Hepatic stellate cell (primary cell): ENCODE measurements at regions not wholly inside any gene's neighbourhood (a gene's known extent, or its start where the extent isn't known, plus 50 kb on each side); places are given as distances from the start of the nearest gene placed in this dataset.

Experiments used
- DNase-seq: peaks from one replicate; pipeline ENCODE4 v3.0.0; 2011; ENCODE audit warnings: low spot score

DNA sequence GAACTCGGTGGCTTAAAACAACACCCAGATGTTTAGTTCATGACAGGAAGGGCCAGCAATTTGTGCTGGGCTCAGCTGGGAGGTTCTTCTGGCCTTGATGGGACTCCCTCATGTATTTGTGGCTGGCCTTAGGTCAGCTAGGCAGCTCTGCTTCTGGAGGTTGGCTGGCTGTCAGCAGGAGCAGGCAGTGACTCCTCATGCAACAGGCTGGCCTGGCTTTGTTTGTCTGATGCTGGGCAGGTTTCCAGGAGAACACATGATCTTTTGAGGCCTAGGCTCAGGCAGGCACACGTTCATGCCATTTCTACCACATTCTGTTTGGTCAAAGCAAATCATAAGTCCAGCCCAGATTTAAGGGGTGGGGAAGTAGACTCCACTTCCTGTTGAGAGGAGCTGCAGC lies 571.2 kb downstream of the TBC1D22A start:
- DNase-seq, result no peak

- DNase-seq, result no peak
These were observed 570.0 kb downstream of the TBC1D22A start for GRCh38 chr22:47332246-47332980.

- DNase-seq, result no peak
These were observed 569.3 kb downstream of the TBC1D22A start for GRCh38 chr22:47331750-47332149.

DNA sequence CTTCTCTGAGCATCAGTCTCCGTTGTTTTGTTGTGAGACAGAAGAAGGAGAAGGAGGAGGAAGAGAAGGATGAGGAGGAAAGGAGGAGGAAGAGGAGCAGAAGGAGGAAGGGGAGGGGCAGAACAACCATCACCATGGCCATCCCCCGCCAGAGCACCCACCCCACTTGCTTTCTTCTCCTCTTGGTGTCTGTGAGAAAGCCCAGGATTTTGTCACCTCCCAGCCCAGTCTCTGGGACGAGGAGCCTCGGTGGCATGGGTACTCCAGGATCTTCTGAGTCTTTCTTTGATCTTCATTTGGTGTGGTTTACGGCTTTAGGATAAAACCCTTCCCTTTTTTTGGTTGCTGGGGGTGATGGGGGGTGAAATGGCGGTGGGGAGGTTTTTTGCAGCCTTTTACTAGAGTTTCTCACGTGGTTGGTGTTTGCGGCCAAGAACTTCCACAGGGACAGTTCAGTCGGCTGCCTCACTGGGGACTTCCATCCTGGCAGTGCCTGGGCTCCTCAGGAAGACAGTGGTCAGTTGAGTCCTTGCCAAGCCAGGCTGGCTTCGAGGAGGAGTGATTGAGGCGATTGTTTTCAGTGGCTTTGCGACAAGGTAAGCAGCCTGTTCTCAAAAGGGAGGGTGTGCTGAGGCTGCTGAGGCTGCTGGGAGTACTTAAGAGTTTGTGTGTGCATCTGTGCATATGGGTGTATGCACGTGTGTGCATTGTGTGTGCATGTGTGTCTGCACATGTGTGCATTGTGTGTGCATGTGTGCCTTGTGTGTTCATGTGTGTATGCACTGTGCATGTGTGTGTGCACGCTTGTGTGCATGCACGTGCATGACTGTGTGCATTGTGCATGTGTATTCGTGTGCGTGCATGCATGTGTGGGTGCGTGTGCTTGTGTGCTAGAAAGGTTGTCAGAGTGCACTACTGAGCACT lies 567.5 kb downstream of the TBC1D22A start:
- DNase-seq, result no peak

GRCh38 chr22:47328550-47329243 lies 566.2 kb downstream of the TBC1D22A start:
- no peak for DNase-seq

DNA sequence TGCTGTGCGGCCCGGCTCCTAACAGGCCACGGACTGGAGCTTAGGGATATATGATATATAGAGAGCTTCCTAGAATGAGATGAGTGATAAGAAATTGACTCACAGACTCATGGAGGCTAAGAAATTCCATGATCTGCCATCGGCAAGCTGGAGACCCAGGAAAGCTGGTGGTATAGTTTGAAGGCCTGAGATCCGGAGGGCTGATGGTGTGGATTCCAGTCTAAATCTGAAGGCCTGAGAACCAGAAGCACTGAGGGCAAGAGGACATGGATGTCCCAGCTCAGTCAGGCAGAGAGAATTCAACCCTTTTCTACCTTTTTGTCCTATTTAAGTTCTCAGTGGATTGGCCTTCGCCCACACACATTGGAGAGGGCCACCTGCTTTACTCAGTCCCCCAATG lies 564.8 kb downstream of the TBC1D22A start:
- DNase-seq, result no peak

- DNase-seq, result no peak
These were observed 562.8 kb downstream of the TBC1D22A start for GRCh38 chr22:47325249-47325648.

- DNase-seq, result no peak
These were observed 562.1 kb downstream of the TBC1D22A start for GRCh38 chr22:47324435-47324990.

DNA sequence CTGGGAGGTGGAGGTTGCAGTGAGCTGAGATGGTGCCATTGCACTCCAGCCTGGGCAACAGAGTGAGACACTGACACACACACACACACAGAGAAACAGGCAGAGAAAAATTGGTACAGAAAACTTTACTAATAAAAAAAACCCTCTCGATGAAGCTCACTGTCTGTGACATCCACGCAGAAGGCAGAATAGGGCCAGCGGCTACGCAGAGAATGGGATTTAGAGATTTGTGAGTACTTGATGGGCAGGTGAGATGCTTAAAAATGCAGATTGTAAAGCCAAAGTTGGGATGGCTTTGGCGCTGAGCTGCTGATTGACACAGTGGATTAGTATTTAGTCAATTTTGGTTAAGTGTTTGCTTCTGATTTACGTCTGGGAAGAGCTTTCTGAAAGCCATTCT lies 561.1 kb downstream of the TBC1D22A start:
- DNase-seq, result no peak

- no peak for DNase-seq
These were observed 560.4 kb downstream of the TBC1D22A start for GRCh38 chr22:47322854-47323253.

- DNase-seq, result no peak
These were observed 558.1 kb downstream of the TBC1D22A start for GRCh38 chr22:47320560-47320959.

DNA sequence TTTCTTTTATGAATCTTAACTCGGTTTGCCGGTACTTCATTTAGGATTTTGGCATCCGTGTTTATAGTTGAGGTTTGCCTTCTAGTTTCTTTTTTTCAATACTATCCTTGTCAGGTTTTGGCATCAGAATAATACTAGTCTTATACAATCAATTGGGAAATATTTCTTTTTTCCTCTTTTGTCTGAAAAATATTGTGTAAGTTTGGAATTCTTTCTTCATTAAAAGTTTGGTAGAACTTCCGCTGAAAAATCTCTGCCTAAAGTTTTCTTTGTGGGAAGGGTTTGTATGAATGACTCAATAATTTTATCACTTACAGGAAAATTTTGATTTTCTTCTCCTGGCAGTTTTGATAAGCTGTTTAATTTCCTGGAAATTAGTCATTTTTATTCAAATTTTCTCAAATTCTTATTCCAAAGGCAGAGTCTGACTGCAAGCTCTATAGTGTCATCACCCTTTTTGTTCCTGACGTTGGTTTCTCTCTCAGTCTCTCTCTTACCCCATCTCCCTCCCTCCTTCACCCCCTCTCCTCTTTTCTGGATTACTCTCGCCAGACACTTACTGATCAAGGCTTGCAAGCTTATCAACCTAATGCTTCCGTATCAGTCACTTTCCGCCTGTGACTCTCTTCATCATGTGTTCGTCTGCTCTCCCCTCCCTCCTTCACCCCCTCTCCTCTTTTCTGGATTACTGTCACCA lies 555.7 kb downstream of the TBC1D22A start:
- no peak for DNase-seq

- no peak for DNase-seq
These were observed 553.5 kb downstream of the TBC1D22A start for GRCh38 chr22:47315862-47316419.

DNA sequence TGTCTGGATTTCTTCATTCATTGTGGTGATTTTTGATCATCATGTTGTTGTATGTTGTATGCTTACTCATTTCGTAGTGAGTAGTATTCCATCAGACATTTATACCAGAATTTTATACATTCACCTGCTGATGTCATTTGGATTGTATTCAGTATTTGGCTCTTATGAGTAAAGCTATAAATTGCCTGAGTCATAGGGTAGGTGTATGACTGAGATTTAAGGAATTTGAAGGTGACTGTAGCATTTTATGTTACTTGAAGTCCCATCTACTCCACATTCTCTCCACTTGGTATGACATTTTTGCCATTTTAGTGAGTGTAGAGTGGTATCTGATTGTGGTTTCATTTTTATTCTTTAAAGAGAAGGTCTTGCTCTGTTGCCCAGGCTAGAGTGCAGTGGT lies 548.2 kb downstream of the TBC1D22A start:
- no peak for DNase-seq

GRCh38 chr22:47309946-47310345 lies 547.5 kb downstream of the TBC1D22A start:
- DNase-seq, result no peak

GRCh38 chr22:47309476-47309875 lies 547.0 kb downstream of the TBC1D22A start:
- no peak for DNase-seq

GRCh38 chr22:47308886-47309285 lies 546.4 kb downstream of the TBC1D22A start:
- DNase-seq, result no peak

GRCh38 chr22:47307822-47308221 lies 545.4 kb downstream of the TBC1D22A start:
- no peak for DNase-seq

DNA sequence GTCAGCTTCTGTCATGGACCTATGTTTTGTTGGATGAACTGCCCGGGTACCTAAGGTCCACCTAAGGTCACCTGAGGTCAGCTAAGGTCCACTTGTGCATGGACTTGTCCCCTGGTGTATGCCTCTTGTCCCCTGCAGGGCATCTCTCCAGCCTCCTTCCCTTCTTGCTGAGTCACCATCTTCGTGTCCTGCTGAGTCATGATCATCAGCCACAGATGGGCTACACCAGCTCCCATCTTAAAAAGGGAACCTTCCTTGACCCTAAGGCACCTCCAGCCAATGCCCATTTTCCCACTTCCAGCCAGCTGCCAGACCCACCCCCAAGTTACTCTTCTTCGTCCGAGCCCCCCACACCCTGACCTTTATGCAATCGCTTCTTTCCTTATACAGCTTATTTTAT lies 544.9 kb downstream of the TBC1D22A start:
- DNase-seq, result no peak

DNA sequence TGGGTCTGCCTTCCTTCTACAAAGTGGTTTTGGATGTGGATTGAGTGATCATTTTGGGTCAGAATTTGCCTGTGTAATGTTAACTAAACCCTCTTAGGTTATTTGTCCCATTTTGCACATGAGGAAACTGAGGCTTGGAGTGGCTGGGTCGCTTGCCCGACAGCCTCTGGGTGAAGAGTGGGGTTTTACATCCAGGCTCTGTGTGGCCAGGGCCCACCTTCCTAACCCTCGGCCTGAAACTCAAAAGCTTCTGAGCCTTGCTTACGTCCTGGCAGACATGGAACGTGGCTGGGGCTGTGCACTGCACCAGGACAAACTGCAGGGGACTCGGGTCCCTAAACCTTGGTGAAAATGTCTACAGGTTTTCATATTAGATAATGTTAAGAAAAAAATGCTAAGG lies 542.4 kb downstream of the TBC1D22A start:
- DNase-seq, result no peak

DNA sequence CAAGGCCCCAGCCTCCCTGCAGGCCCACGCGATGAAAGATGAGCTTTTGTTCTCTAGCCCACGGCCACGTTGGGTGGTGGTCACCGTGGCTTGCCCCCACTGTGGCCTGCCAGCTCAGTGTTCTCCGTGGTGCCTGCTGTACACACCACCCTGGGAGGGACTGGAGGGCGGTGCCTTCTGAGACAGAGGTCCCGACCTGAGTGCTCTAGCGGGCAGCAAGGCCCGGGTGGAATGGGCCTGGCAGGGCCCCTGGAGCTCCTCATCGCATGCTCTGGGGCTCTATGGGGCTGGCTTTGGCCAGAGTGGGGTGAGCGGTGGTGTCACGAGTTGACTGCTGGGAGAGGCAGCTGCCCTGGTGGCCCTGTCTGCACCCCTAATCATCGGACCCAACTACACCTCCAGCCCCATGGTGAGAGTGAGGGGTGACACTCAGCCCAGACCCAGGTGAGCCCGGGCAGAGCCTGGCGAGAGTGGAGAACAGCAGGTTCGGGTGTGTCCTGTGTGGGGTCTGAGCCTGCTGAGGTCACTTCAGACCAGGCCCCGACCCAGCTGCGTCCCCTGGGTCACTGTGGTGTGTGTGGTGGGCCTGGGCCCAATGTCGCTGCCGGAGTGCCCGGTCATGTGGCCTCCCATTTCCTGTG lies 541.9 kb downstream of the TBC1D22A start:
- no peak for DNase-seq
